H9 (cell line): ENCODE measurements at regions not wholly inside any gene's neighbourhood (a gene's known extent, or its start where the extent isn't known, plus 50 kb on each side); places are given as distances from the start of the nearest gene placed in this dataset.

ENCODE experiments used
- DNase-seq: peaks from one replicate; pipeline ENCODE4 v3.0.0-alpha.2; 2017
- H2AFZ ChIP-seq: one replicate; pipeline ENCODE4 v1.6.1; 2013; ENCODE audit warnings: mild to moderate bottlenecking, low read length, control low read depth, moderate library complexity
- H2AK5ac ChIP-seq: 2 replicates; pipeline ENCODE4 v1.6.1; 2013; ENCODE audit warnings: low read length, control low read depth, mixed read lengths; ENCODE audit not compliant: insufficient read length
- H2BK120ac ChIP-seq: one replicate; pipeline ENCODE4 v1.6.1; 2013; ENCODE audit warnings: low read depth, mild to moderate bottlenecking, low read length, control low read depth, inconsistent platforms; ENCODE audit not compliant: poor library complexity, severe bottlenecking
- H2BK12ac ChIP-seq: 2 replicates; pipeline ENCODE4 v1.6.1; 2013; ENCODE audit warnings: low read length, control low read depth, mixed read lengths, low read depth; ENCODE audit not compliant: insufficient read length
- H2BK15ac ChIP-seq: 2 replicates; pipeline ENCODE4 v1.6.1; 2013; ENCODE audit warnings: low read depth, low read length, control low read depth
- H2BK20ac ChIP-seq: one replicate; pipeline ENCODE4 v1.6.1; 2013; ENCODE audit warnings: low read depth, mild to moderate bottlenecking, low read length, control low read depth, inconsistent platforms; ENCODE audit not compliant: poor library complexity, severe bottlenecking
- H2BK5ac ChIP-seq: 2 replicates; pipeline ENCODE4 v1.6.1; 2013; ENCODE audit warnings: low read length, control low read depth, mixed read lengths; ENCODE audit not compliant: insufficient read length
- H3K14ac ChIP-seq: 2 replicates; pipeline ENCODE4 v1.6.1; 2013; ENCODE audit warnings: low read length, control low read depth; ENCODE audit not compliant: insufficient read depth
- H3K18ac ChIP-seq: 2 replicates; pipeline ENCODE4 v1.6.1; 2013; ENCODE audit warnings: low read depth, mild to moderate bottlenecking, mixed read lengths, low read length, control low read depth; ENCODE audit not compliant: insufficient read length
- H3K23ac ChIP-seq: 2 replicates; pipeline ENCODE4 v1.6.1; 2013; ENCODE audit warnings: low read length, control low read depth, mixed read lengths, low read depth; ENCODE audit not compliant: insufficient read length
- H3K23me2 ChIP-seq: 2 replicates; pipeline ENCODE4 v1.6.1; 2013; ENCODE audit warnings: low read depth, mild to moderate bottlenecking, mixed read lengths, low read length, control low read depth; ENCODE audit not compliant: insufficient read length, poor library complexity, severe bottlenecking
- H3K27ac ChIP-seq: 2 replicates; pipeline ENCODE4 v1.5.1; 2013; ENCODE audit warnings: low read length, control low read depth, mixed read lengths, low read depth; ENCODE audit not compliant: insufficient read length
- H3K27me3 ChIP-seq: 2 replicates; pipeline ENCODE4 v1.6.1; 2013; ENCODE audit warnings: low read length, control low read depth, inconsistent platforms; ENCODE audit not compliant: insufficient read depth
- H3K4ac ChIP-seq: 2 replicates; pipeline ENCODE4 v1.6.1; 2013; ENCODE audit warnings: low read depth, mild to moderate bottlenecking, control low read depth, inconsistent platforms, low read length, moderate library complexity
- H3K4me1 ChIP-seq: 2 replicates; pipeline ENCODE4 v1.6.1; 2013; ENCODE audit warnings: low read length, control low read depth, inconsistent platforms; ENCODE audit not compliant: insufficient read depth
- H3K4me2 ChIP-seq: 2 replicates; pipeline ENCODE4 v1.6.1; 2013; ENCODE audit warnings: low read length, control low read depth, mixed read lengths; ENCODE audit not compliant: insufficient read length, insufficient read depth
- H3K56ac ChIP-seq: 2 replicates; pipeline ENCODE4 v1.6.1; 2013; ENCODE audit warnings: low read depth, mild to moderate bottlenecking, mixed read lengths, low read length, control low read depth; ENCODE audit not compliant: insufficient read length
- H3K79me1 ChIP-seq: 2 replicates; pipeline ENCODE4 v1.6.1; 2013; ENCODE audit warnings: low read depth, mild to moderate bottlenecking, moderate library complexity, low read length, control low read depth, inconsistent platforms; ENCODE audit not compliant: insufficient read depth, poor library complexity, severe bottlenecking
- H3K79me2 ChIP-seq: 2 replicates; pipeline ENCODE4 v1.6.1; 2013; ENCODE audit warnings: low read length, control low read depth, inconsistent platforms; ENCODE audit not compliant: insufficient read depth
- H3K9ac ChIP-seq: 2 replicates; pipeline ENCODE4 v1.6.1; 2013; ENCODE audit warnings: low read length, control low read depth, mixed read lengths; ENCODE audit not compliant: insufficient read length; ENCODE audit errors: extremely low read depth
- H3K9me3 ChIP-seq: one replicate; pipeline ENCODE4 v1.6.1; 2013; ENCODE audit warnings: low read depth, low read length, inconsistent platforms; ENCODE audit not compliant: control insufficient read depth
- H3T11ph ChIP-seq: one replicate; pipeline ENCODE4 v1.6.1; 2013; ENCODE audit warnings: mild to moderate bottlenecking, low read length, control low read depth, inconsistent platforms
- H4K20me1 ChIP-seq: one replicate; pipeline ENCODE4 v1.6.1; 2013; ENCODE audit not compliant: control insufficient read depth, insufficient read length, insufficient read depth
- H4K5ac ChIP-seq: 2 replicates; pipeline ENCODE4 v1.6.1; 2013; ENCODE audit warnings: low read depth, mild to moderate bottlenecking, mixed read lengths, low read length, control low read depth; ENCODE audit not compliant: insufficient read length
- H4K8ac ChIP-seq: replicated peaks from 2 replicates; pipeline ENCODE4 v1.6.1; 2013; ENCODE audit warnings: low read length, control low read depth, mixed read lengths, low read depth; ENCODE audit not compliant: insufficient read length
- H4K91ac ChIP-seq: 2 replicates; pipeline ENCODE4 v1.6.1; 2013; ENCODE audit warnings: low read depth, mild to moderate bottlenecking, moderate library complexity, mixed read lengths, low read length, control low read depth; ENCODE audit not compliant: insufficient read length
- H3K27ac Mint-ChIP-seq, 3 experiments: 2 replicates in 2 of 3; 3 replicates in 1 of 3; pipeline ENCODE4 v1.8.0; 2020 to 2021; ENCODE audit warnings: mixed read lengths in 3 of 3, mild to moderate bottlenecking in 1 of 3, moderate library complexity in 1 of 3
- H3K27me3 Mint-ChIP-seq: 2 replicates; pipeline ENCODE4 v1.8.0; 2021; ENCODE audit warnings: low read depth, mild to moderate bottlenecking, moderate library complexity, mixed read lengths
- H3K36me3 Mint-ChIP-seq, 3 experiments: 2 replicates in 2 of 3; 3 replicates in 1 of 3; pipeline ENCODE4 v1.8.0; 2020 to 2021; ENCODE audit warnings: low read depth in 3 of 3, mixed read lengths in 3 of 3; ENCODE audit not compliant: insufficient read depth in 1 of 3
- H3K4me1 Mint-ChIP-seq, 2 experiments: 2 replicates each; pipeline ENCODE4 v1.8.0; 2020; ENCODE audit warnings: mixed read lengths in 2 of 2
- H3K4me3 Mint-ChIP-seq, 2 experiments: 2 replicates in 1 of 2; 3 replicates in 1 of 2; pipeline ENCODE4 v1.8.0; 2020 to 2021; ENCODE audit warnings: mild to moderate bottlenecking in 2 of 2, mixed read lengths in 2 of 2, moderate library complexity in 1 of 2
- H3K9me3 Mint-ChIP-seq, 2 experiments: 2 replicates in 1 of 2; 3 replicates in 1 of 2; pipeline ENCODE4 v1.8.0; 2020; ENCODE audit warnings: mild to moderate bottlenecking in 2 of 2, mixed read lengths in 2 of 2, moderate library complexity in 1 of 2
- WGBS: extraction: QIAGEN DNeasy Blood & Tissue Kit; methylation state at CpG from one replicate; pipeline ENCODE4 v1.1.7; 2013; ENCODE audit warnings: missing lambda C conversion rate, low lambda C conversion rate, mixed read lengths; ENCODE audit not compliant: insufficient read length; ENCODE audit errors: extremely low coverage; 5-methylcytosine and 5-hydroxymethylcytosine counted together
- TF ChIP-seq, protein P1 (sequence below): fragments of 200-600 bp; sonication (generic); conservative IDR thresholded peaks from 3 replicates; pipeline ENCODE4 v1.8.0; 2021; ENCODE audit warnings: antibody characterized with exemption, mild to moderate bottlenecking

DNA sequence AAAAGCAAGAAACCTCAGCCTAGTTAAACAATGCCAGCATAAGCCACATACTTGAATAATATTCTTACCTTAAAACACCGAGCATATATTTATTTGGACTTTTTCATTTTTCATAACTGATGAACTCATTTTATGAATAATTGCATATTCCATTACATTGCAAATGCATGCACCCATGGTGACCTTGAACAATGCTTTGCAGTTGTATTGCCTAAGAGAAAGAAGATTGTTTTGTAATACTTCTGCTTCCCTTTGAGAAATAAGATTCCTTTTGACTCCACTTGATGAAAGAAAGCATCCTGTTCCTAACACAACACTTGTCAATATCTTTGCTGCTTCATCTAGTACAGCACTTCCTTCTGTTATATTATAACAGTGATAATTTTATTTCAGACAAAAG, 1182.2 kb downstream of the FLRT2 start:
- no peaks in the 10 kb centered on the region for H3K27me3 ChIP-seq
- no peak overlapping the region for H2BK15ac ChIP-seq
- H3K4me1 ChIP-seq: no peaks in the 10 kb centered on the region
- H3K56ac ChIP-seq: no peak overlapping the region
- H2BK120ac ChIP-seq: no peak overlapping the region
- no peak overlapping the region for H2BK12ac ChIP-seq
- no peak overlapping the region for H4K91ac ChIP-seq
- Mint-ChIP-seq H3K4me1 (peaks cover 6 to 8% of the 10 kb centered on the region in 2 experiments), H3K9me3 (no peaks in the 10 kb centered on the region), H3K36me3 (no peaks in the 10 kb centered on the region), H3K4me3 (no peak overlapping the region), H3K27me3 (no peaks in the 10 kb centered on the region), H3K27ac (no peak overlapping the region)
- H4K5ac ChIP-seq: no peak overlapping the region
- TF ChIP-seq, protein P1, sequence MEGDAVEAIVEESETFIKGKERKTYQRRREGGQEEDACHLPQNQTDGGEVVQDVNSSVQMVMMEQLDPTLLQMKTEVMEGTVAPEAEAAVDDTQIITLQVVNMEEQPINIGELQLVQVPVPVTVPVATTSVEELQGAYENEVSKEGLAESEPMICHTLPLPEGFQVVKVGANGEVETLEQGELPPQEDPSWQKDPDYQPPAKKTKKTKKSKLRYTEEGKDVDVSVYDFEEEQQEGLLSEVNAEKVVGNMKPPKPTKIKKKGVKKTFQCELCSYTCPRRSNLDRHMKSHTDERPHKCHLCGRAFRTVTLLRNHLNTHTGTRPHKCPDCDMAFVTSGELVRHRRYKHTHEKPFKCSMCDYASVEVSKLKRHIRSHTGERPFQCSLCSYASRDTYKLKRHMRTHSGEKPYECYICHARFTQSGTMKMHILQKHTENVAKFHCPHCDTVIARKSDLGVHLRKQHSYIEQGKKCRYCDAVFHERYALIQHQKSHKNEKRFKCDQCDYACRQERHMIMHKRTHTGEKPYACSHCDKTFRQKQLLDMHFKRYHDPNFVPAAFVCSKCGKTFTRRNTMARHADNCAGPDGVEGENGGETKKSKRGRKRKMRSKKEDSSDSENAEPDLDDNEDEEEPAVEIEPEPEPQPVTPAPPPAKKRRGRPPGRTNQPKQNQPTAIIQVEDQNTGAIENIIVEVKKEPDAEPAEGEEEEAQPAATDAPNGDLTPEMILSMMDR: no peak
- H3K27ac ChIP-seq: no peak overlapping the region
- H3K23ac ChIP-seq: no peak overlapping the region
- no peaks in the 10 kb centered on the region for H3K23me2 ChIP-seq
- H4K8ac ChIP-seq: no peak overlapping the region
- H2AK5ac ChIP-seq: no peak overlapping the region
- H3K79me1 ChIP-seq: no peaks in the 10 kb centered on the region
- no CpG with 5 or more reads among the region's 1 CpG for WGBS
- H3K4ac ChIP-seq: no peak overlapping the region
- no peak overlapping the region for H3K9ac ChIP-seq
- H2BK5ac ChIP-seq: no peak overlapping the region
- no peak overlapping the region for H3K4me2 ChIP-seq
- H3K9me3 ChIP-seq: no peaks in the 10 kb centered on the region
- H3K79me2 ChIP-seq: no peaks in the 10 kb centered on the region
- H3T11ph ChIP-seq: no peak overlapping the region
- no peak overlapping the region for H2BK20ac ChIP-seq
- DNase-seq: no peak
- no peak overlapping the region for H3K14ac ChIP-seq
- H3K18ac ChIP-seq: no peak overlapping the region
- H2AFZ ChIP-seq: no peak overlapping the region
- no peaks in the 10 kb centered on the region for H4K20me1 ChIP-seq
